GM18870 (cell line): ENCODE measurements at regions not wholly inside any gene's neighbourhood (a gene's known extent, or its start where the extent isn't known, plus 50 kb on each side); places are given as distances from the start of the nearest gene placed in this dataset.

Experiments used
- ATAC-seq: cut with Tn5 transposase; IDR thresholded peaks from one replicate; pipeline ENCODE4 v1.9.1; 2021; ENCODE audit warnings: moderate library complexity; ENCODE audit not compliant: unreplicated experiment

- no peak for ATAC-seq
These were observed 152.4 kb downstream of the TOMM20 start for GRCh38 chr1:234975941-234976860.

DNA sequence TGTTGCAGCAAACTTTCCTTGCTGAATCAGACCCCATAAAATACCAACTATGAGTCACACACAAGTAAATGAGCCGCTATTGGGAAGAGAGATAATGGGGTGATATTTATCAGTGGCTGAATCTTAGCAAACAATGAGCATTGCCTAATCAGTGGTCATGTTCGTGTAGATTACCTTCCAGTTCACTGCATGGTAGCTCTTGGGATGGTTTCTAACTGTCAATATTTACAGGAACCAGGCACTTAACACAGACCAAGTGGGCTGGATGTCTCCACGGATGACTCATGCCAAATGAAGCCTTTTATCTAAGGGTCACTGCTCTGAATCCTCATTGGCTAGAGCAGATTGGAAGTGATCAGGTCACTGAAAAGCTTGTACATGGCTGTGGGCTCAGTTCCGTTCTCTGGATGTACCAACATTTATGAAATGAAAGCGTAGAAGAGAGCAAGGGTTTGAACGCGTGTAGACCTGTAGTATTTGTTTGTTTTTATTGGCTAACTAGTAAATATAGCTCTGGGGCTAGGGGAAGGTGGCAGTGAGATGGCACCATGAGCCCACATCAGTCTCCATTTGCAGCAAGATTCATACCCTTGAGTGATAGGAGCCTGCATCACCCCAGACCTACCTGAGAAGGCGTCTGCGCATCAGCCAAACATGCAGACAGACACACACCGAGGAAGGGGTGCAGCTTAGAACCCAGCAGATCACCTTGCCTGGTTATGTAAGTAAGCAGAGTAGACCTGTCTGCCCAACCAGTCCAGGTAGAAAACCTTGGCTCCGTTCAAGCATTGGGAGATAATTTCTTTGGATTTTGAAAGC is 153.3 kb downstream of the TOMM20 start:
- ATAC-seq, result no peak

DNA sequence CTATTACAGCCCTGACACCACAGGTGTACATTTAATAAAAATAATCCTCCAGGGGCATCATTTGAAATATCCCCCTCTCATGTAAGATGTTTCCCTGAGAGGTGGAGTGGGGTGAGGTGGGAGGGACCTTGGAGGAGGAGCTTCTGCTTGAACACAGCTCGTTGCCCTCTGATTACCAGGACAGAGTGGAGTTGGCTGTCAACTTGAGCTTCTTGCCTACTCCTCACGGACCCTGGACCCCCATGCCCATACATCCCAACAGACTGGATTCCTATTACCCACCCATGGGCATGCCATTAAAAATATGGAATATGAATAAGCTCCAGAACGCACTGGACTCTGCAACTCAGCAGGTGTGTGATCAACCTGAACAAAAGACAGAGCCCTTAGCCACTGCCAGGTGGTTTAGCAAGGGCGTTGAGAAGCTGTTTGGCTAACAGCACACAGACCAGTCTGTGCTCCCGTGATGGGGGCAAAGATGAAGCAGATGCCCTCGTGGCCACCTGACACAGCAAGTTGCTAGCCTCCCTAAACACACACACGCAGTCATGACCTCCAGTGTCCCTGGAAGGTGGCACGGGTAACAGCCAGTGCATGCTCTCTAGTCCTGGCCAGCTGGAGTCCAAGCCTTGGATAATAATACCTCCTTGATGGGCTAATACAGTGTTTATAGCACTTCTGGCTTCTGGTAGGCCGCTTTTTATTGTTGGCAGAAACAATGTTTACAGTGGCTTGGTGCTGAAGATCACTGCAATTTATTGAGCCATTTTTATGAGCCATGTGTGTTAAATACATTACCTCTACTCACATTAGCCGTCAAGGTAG is 155.0 kb downstream of the TOMM20 start:
- ATAC-seq, result no peak

GRCh38 chr1:234972411-234973191 is 156.0 kb downstream of the TOMM20 start:
- ATAC-seq, result no peak

- ATAC-seq, result no peak
These were observed 156.9 kb downstream of the TOMM20 start for GRCh38 chr1:234971586-234972297.

- ATAC-seq, result no peak
These were observed 157.7 kb downstream of the TOMM20 start for GRCh38 chr1:234970731-234971476.

GRCh38 chr1:234970401-234970730 is 158.3 kb downstream of the TOMM20 start:
- ATAC-seq, result no peak

- no peak for ATAC-seq
These were observed 158.8 kb downstream of the TOMM20 start for GRCh38 chr1:234969581-234970400.

DNA sequence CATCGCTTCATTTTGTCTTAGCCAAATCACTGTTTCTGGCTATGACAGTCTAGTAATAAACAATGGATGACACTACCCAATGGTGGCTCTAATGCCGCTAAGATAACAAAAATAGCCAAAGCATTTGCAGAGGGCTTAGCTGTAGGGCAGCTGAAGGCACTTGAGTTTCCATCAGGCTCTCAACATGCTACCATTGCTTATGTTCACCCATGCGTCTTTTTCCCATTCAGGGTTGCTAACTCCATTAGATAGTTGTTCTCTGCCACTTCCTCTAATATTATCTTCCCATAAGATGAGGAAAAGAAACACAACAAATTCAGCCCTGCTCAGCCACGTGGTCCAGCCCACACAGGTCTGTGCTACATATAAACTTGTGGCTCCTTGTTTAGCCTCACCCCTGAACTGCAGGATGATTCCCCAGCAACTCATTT is 159.6 kb downstream of the TOMM20 start:
- no peak for ATAC-seq

- no peak for ATAC-seq
These were observed 160.2 kb downstream of the TOMM20 start for GRCh38 chr1:234968451-234968850.

DNA sequence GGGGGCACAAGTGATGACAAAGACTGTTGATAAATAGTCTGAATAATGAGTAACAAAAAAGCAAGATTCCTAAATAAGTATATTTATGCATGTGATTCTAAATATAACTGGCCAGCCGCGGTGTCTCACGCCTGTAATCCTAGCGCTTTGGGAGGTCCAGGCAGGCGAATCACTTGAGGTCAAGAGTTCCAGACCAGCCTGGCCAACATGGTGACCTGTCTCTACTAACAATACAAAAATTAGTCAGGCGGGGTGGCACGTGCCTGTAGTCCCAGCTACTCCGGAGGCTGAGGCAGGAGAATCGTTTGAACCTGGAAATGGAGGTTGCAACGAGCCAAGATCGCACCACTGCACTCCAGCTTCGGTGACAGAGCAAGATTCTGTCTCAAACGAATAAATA is 161.5 kb downstream of the TOMM20 start:
- ATAC-seq, result no peak

GRCh38 chr1:234965111-234965510 is 163.5 kb downstream of the TOMM20 start:
- no peak for ATAC-seq

DNA sequence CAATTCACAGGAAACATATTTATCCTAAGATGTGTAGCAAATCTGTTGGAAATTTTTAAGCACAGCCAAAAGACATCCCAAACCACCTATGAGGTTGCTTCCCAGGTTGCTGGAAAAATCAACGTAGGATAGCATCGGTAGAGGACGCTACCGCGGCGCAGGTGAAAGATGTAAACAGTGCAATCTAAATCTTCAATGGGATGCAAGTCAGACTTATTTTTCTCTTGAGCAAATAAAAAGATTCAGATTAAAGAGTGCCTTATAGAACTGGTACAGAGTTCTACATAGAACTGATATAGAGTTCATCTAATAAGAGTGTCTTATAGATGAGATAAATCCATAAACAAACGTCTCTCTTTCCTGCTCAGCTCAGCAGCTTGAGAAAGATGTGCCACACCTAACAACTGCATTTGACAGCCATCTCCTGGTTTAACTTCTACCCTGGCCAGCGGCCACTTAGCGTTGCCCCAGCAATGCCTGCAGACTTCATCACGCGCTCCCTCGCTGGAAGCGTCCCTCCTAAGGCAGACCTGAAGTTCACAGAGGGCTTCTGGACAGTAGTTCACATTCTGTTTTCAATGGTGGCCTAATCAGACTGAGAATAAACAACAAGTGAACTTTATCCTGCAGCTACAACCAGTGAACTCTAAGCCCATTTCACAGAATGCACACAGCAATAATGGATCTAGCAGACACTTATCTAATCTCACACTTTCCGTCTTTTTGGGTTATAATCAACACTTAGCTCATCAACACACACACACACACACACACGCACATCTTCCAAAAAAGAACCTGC is 164.5 kb downstream of the TOMM20 start:
- ATAC-seq, result no peak

GRCh38 chr1:234963180-234963903 is 165.3 kb downstream of the TOMM20 start:
- peak; percentile 77 for ATAC-seq

GRCh38 chr1:234962340-234962989 is 166.2 kb downstream of the TOMM20 start:
- peak; percentile 38 for ATAC-seq
